ENCODE measurements at regions not wholly inside any gene's neighbourhood (a gene's known extent, or its start where the extent isn't known, plus 50 kb on each side); places are given as distances from the start of the nearest gene placed in this dataset.

- no peak for TF ChIP-seq CTCF (conservative IDR thresholded peaks at IDR 0.05; ENCODE audit: low read depth, low read length)
- TF ChIP-seq EZH2 (IDR thresholded peaks at IDR 0.05; ENCODE audit: borderline replicate concordance, low read depth, low read length, poor library complexity, severe bottlenecking) = no peak
Measured at GRCh38 chr9:134533850-134534588, 107.6 kb upstream of the COL5A1 start.
